ENCODE measurements at regions not wholly inside any gene's neighbourhood (a gene's known extent, or its start where the extent isn't known, plus 50 kb on each side); places are given as distances from the start of the nearest gene placed in this dataset.

GRCh38 chr13:53749306-53749705 lies 720.7 kb downstream of the OLFM4 start:
- DNase-seq: no peak

GRCh38 chr13:53759016-53759415 lies 730.4 kb downstream of the OLFM4 start:
- DNase-seq: no peak

- no peak for DNase-seq
These were observed 747.2 kb downstream of the OLFM4 start for GRCh38 chr13:53775807-53776206.

GRCh38 chr13:53778937-53779336 lies 750.3 kb downstream of the OLFM4 start:
- DNase-seq: no peak

- no peak for DNase-seq
These were observed 753.3 kb downstream of the OLFM4 start for GRCh38 chr13:53781941-53782340.

GRCh38 chr13:53782488-53782961 lies 753.9 kb downstream of the OLFM4 start:
- peak; percentile 63 for DNase-seq

GRCh38 chr13:53783471-53783870 lies 754.9 kb downstream of the OLFM4 start:
- DNase-seq: no peak

- no peak for DNase-seq
These were observed 759.7 kb downstream of the OLFM4 start for GRCh38 chr13:53788286-53788685.

GRCh38 chr13:53800011-53800410 lies 771.4 kb downstream of the OLFM4 start:
- no peak for DNase-seq

- DNase-seq: no peak
These were observed 778.7 kb downstream of the OLFM4 start for GRCh38 chr13:53807251-53807834.

- DNase-seq: no peak
These were observed 793.0 kb downstream of the OLFM4 start for GRCh38 chr13:53821632-53822031.

GRCh38 chr13:53822136-53822535 lies 793.5 kb downstream of the OLFM4 start:
- no peak for DNase-seq

- no peak for DNase-seq
These were observed 810.8 kb downstream of the OLFM4 start for GRCh38 chr13:53839461-53839860.

GRCh38 chr13:53844473-53845146 lies 816.0 kb downstream of the OLFM4 start:
- DNase-seq: no peak

GRCh38 chr13:53847502-53847901 lies 818.9 kb downstream of the OLFM4 start:
- no peak for DNase-seq

GRCh38 chr13:53848366-53848961 lies 819.9 kb downstream of the OLFM4 start:
- no peak for DNase-seq

GRCh38 chr13:53854321-53854720 lies 825.7 kb downstream of the OLFM4 start:
- DNase-seq: no peak

GRCh38 chr13:53856573-53857195 lies 828.1 kb downstream of the OLFM4 start:
- DNase-seq: no peak

GRCh38 chr13:53863520-53863919 lies 834.9 kb downstream of the OLFM4 start:
- no peak for DNase-seq

GRCh38 chr13:53873558-53873957 lies 844.9 kb downstream of the OLFM4 start:
- no peak for DNase-seq

GRCh38 chr13:53878861-53879260 lies 850.2 kb downstream of the OLFM4 start:
- DNase-seq: no peak

- DNase-seq: no peak
These were observed 857.4 kb downstream of the OLFM4 start for GRCh38 chr13:53885997-53886396.

- no peak for DNase-seq
These were observed 862.1 kb downstream of the OLFM4 start for GRCh38 chr13:53890696-53891095.

GRCh38 chr13:53901593-53901992 lies 873.0 kb downstream of the OLFM4 start:
- no peak for DNase-seq

All from suppressor macrophage treated with lipopolysaccharide for 4 hours (primary cell).